Femur (tissue), 1 donor: ENCODE measurements at regions not wholly inside any gene's neighbourhood (a gene's known extent, or its start where the extent isn't known, plus 50 kb on each side); places are given as distances from the start of the nearest gene placed in this dataset.

Experiments
- DNase-seq: peaks from one replicate; pipeline ENCODE4 v3.0.0-alpha.2; 2017

- DNase-seq, result no peak
Measured at GRCh38 chr5:68612972-68613371, 397.4 kb downstream of the PIK3R1 start.

- DNase-seq, result no peak
Measured at GRCh38 chr5:68618501-68618900, 402.9 kb downstream of the PIK3R1 start.

- DNase-seq, result no peak
Measured at GRCh38 chr5:68627001-68627400, 411.4 kb downstream of the PIK3R1 start.

- no peak for DNase-seq
Measured at GRCh38 chr5:68628082-68628814, 412.7 kb downstream of the PIK3R1 start.

- DNase-seq, result no peak
Measured at GRCh38 chr5:68630354-68630753, 414.8 kb downstream of the PIK3R1 start.

GRCh38 chr5:68631884-68632283 is 416.3 kb downstream of the PIK3R1 start:
- DNase-seq, result no peak

- no peak for DNase-seq
Measured at GRCh38 chr5:68641211-68641610, 425.7 kb downstream of the PIK3R1 start.

- DNase-seq, result no peak
Measured at GRCh38 chr5:68643064-68643463, 427.5 kb downstream of the PIK3R1 start.

GRCh38 chr5:68644971-68645370 is 429.4 kb downstream of the PIK3R1 start:
- no peak for DNase-seq

- DNase-seq, result no peak
Measured at GRCh38 chr5:68646144-68646543, 430.6 kb downstream of the PIK3R1 start.

- no peak for DNase-seq
Measured at GRCh38 chr5:68647743-68648142, 432.2 kb downstream of the PIK3R1 start.

GRCh38 chr5:68648944-68649857 is 433.6 kb downstream of the PIK3R1 start:
- DNase-seq, result no peak

GRCh38 chr5:68652534-68652965 is 437.0 kb downstream of the PIK3R1 start:
- DNase-seq, result no peak

GRCh38 chr5:68653471-68653870 is 437.9 kb downstream of the PIK3R1 start:
- DNase-seq, result no peak

- DNase-seq, result no peak
Measured at GRCh38 chr5:68657055-68657961, 436.5 kb upstream of the SLC30A5 start.

GRCh38 chr5:68658810-68659372 is 434.9 kb upstream of the SLC30A5 start:
- no peak for DNase-seq

GRCh38 chr5:68659881-68660280 is 433.9 kb upstream of the SLC30A5 start:
- DNase-seq, result no peak

- DNase-seq, result no peak
Measured at GRCh38 chr5:68661237-68661636, 432.6 kb upstream of the SLC30A5 start.

GRCh38 chr5:68662804-68663307 is 431.0 kb upstream of the SLC30A5 start:
- no peak for DNase-seq

GRCh38 chr5:68669864-68670575 is 423.8 kb upstream of the SLC30A5 start:
- DNase-seq, result no peak

GRCh38 chr5:68673106-68673822 is 420.6 kb upstream of the SLC30A5 start:
- DNase-seq, result no peak
